GM12865 (cell line): ENCODE measurements at regions not wholly inside any gene's neighbourhood (a gene's known extent, or its start where the extent isn't known, plus 50 kb on each side); places are given as distances from the start of the nearest gene placed in this dataset.
"Not testable (repeated sequence)": the region's sequence is repeated elsewhere in the genome, so short reads cannot be mapped to it uniquely, and the experiment has no call there.

Source experiments
- DNase-seq: peaks from one replicate; pipeline ENCODE4 v3.0.0; 2010; ENCODE audit warnings: low read depth
- H3K4me3 ChIP-seq: 2 replicates; pipeline ENCODE4 v1.5.1; 2011; ENCODE audit warnings: mild to moderate bottlenecking, low read depth, low read length, control low read depth
- TF ChIP-seq, protein P1 (sequence below): IDR thresholded peaks from 2 replicates; pipeline ENCODE4 v1.5.1; 2011; ENCODE audit warnings: low read length, control low read depth, low read depth, inconsistent platforms; ENCODE audit not compliant: insufficient read depth; ENCODE audit errors: missing control alignments

DNA sequence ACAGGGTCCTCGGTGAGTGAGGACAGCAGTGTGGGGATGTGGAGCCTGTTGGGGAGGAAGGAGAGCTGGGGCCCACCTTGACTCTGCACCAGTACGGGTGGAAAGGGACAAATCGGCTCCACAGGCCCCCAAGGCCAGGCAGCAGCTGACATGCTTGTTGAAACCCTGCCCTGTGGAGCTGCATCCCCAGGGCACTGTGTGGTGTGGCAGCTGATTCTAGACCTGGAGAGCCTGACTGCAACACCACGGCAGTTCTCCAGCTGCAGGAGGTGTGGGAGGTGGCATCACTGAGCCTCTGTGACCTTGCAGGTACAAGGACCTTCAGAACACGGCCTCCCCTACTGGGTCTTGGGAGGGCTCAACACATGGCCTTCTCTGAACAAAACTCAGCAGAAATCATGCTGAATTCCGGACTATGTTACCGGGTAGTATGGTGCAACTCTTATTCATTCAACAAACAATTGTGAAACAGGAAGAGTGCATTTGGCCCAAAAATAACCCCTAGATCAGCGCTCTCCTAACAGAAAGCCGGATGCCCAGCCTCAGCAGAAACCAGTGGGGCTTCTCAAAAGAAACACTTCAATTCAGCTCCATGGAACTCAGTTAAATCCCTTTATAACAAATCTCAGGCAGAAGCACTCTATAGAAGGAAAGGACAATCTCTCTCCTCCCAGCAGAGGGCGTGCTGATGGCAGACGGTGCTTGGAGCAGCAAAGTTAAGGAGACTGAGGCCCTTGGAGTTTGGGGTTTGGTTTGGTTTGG lies 104.4 kb upstream of the SALL3 start:
- TF ChIP-seq, protein P1, sequence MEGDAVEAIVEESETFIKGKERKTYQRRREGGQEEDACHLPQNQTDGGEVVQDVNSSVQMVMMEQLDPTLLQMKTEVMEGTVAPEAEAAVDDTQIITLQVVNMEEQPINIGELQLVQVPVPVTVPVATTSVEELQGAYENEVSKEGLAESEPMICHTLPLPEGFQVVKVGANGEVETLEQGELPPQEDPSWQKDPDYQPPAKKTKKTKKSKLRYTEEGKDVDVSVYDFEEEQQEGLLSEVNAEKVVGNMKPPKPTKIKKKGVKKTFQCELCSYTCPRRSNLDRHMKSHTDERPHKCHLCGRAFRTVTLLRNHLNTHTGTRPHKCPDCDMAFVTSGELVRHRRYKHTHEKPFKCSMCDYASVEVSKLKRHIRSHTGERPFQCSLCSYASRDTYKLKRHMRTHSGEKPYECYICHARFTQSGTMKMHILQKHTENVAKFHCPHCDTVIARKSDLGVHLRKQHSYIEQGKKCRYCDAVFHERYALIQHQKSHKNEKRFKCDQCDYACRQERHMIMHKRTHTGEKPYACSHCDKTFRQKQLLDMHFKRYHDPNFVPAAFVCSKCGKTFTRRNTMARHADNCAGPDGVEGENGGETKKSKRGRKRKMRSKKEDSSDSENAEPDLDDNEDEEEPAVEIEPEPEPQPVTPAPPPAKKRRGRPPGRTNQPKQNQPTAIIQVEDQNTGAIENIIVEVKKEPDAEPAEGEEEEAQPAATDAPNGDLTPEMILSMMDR: peak; percentile 21
- peak; percentile 3 for DNase-seq
- no peak overlapping the region for H3K4me3 ChIP-seq

DNA sequence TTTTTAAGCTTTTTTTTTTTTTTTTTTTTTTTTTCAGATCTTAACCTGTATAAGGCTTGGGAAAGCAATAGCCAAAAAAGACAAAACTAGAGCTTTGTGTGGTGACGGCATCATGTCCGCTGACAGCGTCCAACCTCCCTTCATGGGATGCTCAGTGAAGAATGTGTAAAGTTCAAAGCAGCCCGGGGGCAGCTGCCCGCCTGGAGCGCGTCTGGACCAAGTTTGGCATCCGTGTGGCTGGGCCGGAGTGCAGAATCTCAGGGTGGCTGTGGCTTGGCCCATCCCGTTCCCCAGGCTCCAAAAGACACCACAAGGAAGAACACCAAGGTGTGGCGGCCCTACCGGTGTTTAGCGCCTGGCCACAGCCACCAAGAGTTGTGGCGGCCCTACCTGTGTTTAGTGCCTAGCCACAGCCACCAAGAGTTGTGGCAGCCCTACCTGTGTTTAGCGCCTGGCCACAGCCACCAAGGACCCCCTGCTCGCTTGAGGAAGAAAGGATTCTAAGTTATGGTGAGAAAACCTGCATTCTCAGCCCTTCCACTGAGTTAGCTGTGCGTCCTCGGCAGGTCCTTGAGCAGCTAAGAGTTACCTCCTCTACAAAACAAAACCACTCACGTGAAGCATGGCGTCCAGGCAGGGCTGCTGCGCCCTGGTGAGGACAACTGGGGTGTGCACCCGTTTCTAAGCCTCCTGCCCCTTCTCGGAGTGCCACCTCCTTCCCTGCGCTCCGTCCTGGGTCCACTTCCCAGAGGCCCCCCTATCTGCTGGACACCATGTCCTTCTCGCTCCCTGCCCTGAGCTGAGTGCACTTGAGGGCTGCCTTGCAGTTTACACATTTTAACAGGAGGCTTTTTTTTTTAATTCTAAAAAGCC lies 103.6 kb upstream of the SALL3 start:
- TF ChIP-seq, protein P1: no peak
- DNase-seq: no peak
- no peak overlapping the region for H3K4me3 ChIP-seq

DNA sequence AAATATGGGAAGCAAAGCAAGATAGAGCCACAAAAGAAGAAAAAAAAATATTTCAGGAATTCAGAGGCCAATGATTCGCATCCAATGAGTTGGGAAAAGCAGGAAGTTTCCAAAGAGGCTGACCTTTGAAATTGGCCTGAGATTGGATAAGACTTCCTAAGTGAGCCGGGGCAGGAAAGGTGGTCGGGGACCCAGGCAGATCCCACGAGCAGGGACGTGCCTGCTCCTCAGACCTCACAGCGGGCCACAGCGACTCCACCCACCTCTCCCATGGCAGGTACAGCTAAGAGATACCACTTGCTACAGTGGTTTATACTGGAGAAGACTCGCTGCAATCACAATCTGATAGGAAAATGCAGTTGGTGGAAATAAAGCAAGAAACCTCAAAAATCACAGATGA lies 102.8 kb upstream of the SALL3 start:
- DNase-seq: no peak
- no peak overlapping the region for H3K4me3 ChIP-seq
- TF ChIP-seq, protein P1: no peak

DNA sequence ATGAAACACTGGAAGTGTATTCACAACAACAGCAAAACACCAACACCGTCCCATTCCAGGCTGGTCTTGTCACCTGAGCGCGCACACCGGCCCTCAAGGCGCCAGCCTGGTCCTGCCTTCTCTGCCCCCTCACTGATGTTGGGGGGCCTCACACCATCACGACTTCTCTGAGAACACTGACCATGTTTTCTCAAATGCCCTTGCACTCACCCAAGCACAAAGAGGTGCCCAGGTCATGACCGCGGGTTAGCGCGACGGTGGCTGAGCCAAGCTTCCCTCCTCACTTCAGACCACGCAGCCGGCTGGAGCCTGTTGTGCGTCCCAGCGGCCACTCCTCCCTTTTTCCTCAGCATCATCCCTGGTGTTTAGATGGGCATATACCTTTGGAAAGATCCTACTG lies 101.3 kb upstream of the SALL3 start:
- TF ChIP-seq, protein P1: no peak
- DNase-seq: no peak

DNA sequence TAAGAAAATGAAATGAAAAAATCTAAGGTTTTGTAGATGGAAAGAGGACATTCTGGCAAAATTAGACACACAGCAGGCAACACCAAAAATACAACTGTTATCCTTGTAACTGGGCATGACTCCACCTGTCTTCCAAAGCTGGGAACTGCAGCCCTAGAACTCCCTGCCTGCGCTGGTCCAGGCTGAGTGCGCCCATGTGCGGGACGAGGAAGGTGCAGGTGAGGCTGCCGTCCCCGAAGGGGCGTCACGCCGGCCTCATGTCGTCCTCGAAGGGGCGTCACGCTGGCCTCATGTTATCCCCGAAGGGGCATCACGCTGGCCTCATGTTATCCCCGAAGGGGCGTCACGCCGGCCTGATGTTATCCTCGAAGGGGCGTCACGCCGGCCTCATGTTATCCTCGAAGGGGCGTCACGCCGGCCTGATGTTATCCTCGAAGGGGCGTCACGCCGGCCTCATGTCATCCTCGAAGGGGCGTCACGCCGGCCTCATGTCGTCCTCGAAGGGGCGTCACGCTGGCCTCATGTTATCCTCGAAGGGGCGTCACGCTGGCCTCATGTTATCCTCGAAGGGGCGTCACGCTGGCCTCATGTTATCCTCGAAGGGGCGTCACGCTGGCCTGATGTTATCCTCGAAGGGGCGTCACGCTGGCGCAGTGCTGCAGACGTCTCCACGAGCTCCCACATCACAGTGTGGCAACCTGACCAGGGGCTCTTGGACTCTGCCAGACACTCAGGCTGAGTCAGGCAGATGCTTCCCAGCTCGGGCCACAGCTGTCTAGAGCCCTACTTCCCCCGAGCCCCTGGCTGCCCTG lies 100.3 kb upstream of the SALL3 start:
- DNase-seq, H3K4me3 ChIP-seq: not testable (repeated sequence)

More for the DNA sequence above, 101.3 kb upstream of the SALL3 start:
- no peak overlapping the region for H3K4me3 ChIP-seq

DNA sequence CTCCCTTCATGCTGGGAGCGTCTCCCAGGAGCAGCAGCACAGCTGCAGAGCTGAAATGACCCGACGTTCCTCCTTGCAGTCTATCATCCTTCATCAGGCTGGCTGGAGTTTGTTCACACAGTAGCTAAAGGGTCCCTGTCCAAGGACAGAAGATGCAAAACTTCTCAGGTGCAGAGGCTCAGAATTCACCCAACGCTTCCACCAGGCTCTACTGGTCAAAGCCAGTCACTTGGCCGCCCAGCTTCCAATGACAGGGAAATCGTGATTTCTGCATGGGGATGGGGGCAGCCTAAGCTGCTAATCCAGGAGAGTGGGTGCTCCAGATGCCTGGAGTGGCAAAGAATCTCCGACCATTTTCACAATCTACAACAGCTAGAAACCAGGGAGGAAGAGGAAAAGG lies 97.0 kb upstream of the SALL3 start:
- no peak overlapping the region for H3K4me3 ChIP-seq
- no peak for DNase-seq
- TF ChIP-seq, protein P1: no peak

DNA sequence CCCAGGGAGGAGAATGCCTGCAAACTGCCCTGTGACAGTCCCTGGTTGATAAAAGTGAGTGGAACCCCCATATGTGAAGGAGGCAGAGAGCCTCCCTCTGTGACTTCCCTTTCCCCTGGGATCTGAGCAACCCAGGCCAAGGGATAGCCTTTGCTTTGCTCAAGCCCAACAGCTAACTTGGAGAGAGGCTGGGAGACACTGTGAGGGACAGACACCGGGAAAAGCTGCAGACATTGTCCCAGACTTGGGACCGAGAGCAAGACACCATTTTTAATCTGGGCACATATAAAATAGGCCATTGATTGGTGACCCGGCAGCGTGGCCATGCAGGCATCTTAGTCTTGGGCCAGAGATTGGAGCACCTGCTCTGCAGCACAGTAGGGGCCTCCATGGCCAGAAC lies 96.1 kb upstream of the SALL3 start:
- DNase-seq: no peak
- TF ChIP-seq, protein P1: no peak

More for the DNA sequence above, 96.1 kb upstream of the SALL3 start:
- H3K4me3 ChIP-seq: no peak overlapping the region
